CD14-positive monocyte (primary cell): ENCODE measurements at regions not wholly inside any gene's neighbourhood (a gene's known extent, or its start where the extent isn't known, plus 50 kb on each side); places are given as distances from the start of the nearest gene placed in this dataset.

Source experiments
- DNase-seq, 3 donors: peaks; one replicate each; pipeline ENCODE4 v3.0.0-alpha.2; 2011 to 2022
- H2AFZ ChIP-seq: 2 replicates; pipeline ENCODE4 v1.6.0; 2012; ENCODE audit warnings: mild to moderate bottlenecking, low read depth, low read length, inconsistent platforms; ENCODE audit not compliant: insufficient read depth, poor library complexity, severe bottlenecking
- H3K27ac ChIP-seq, 2 donors: 1 replicate in 1 of 2; 2 replicates in 1 of 2; pipeline ENCODE4 v1.5.1; 2012 to 2013; ENCODE audit warnings: low read length in 2 of 2, control low read depth in 1 of 2, inconsistent platforms in 1 of 2, low read depth in 1 of 2, mild to moderate bottlenecking in 1 of 2
- H3K27me3 ChIP-seq, 2 donors: one replicate each; pipeline versions ENCODE4 v1.6.0 to v1.6.1; 2011 to 2013; ENCODE audit warnings: low read length in 2 of 2; ENCODE audit not compliant: control insufficient read depth in 2 of 2, insufficient read depth in 2 of 2
- H3K36me3 ChIP-seq, 2 donors: replicated peaks in 1 of 2; 1 replicate in 1 of 2; 2 replicates in 1 of 2; pipeline versions ENCODE4 v1.5.1 to v1.6.1; 2012 to 2013; ENCODE audit warnings: low read length in 2 of 2, control low read depth in 1 of 2, inconsistent platforms in 1 of 2, mild to moderate bottlenecking in 1 of 2; ENCODE audit not compliant: insufficient read depth in 2 of 2, control insufficient read depth in 1 of 2
- H3K4me1 ChIP-seq, 2 donors: 1 replicate in 1 of 2; 2 replicates in 1 of 2; pipeline versions ENCODE4 v1.5.1 to v1.6.1; 2012 to 2013; ENCODE audit warnings: low read length in 2 of 2, control low read depth in 1 of 2, inconsistent platforms in 1 of 2, mild to moderate bottlenecking in 1 of 2, moderate library complexity in 1 of 2; ENCODE audit not compliant: insufficient read depth in 2 of 2, control insufficient read depth in 1 of 2
- H3K4me2 ChIP-seq: replicated peaks from 2 replicates; pipeline ENCODE3; 2012; ENCODE audit warnings: low read length, moderate library complexity, mild to moderate bottlenecking; ENCODE audit not compliant: poor library complexity, severe bottlenecking; ENCODE audit errors: extremely low read depth
- H3K4me3 ChIP-seq, 3 experiments: fragments of 200-600 bp in 1 of 3; sonication (generic) in 1 of 3; replicated peaks in 1 of 3; 1 replicate in 2 of 3; 2 replicates in 1 of 3; pipeline ENCODE4 v1.5.1; 2011 to 2013; ENCODE audit warnings: low read length in 3 of 3, mild to moderate bottlenecking in 3 of 3, control low read depth in 2 of 3, low read depth in 2 of 3, inconsistent platforms in 1 of 3, moderate library complexity in 1 of 3
- H3K79me2 ChIP-seq: 2 replicates; pipeline ENCODE4 v1.6.0; 2012; ENCODE audit warnings: mild to moderate bottlenecking, control low read depth, inconsistent platforms, low read length, moderate library complexity; ENCODE audit not compliant: insufficient read depth
- H3K9ac ChIP-seq: 2 replicates; pipeline ENCODE4 v1.6.0; 2017; ENCODE audit warnings: low read length, mild to moderate bottlenecking; ENCODE audit not compliant: insufficient read depth, poor library complexity, severe bottlenecking
- H3K9me3 ChIP-seq, 2 donors: replicated peaks in 1 of 2; 1 replicate in 1 of 2; 2 replicates in 1 of 2; pipeline versions ENCODE4 v1.5.1 to v1.6.1; 2012 to 2013; ENCODE audit warnings: low read length in 2 of 2, control low read depth in 1 of 2; ENCODE audit not compliant: control insufficient read depth in 1 of 2, insufficient read depth in 1 of 2
- H4K20me1 ChIP-seq: 2 replicates; pipeline ENCODE4 v1.6.0; 2012; ENCODE audit warnings: mild to moderate bottlenecking, low read length, control low read depth, moderate library complexity; ENCODE audit not compliant: insufficient read depth
- H3K27ac Mint-ChIP-seq, 7 donors: one replicate each; pipeline ENCODE4 v1.8.0; 2020; ENCODE audit warnings: mild to moderate bottlenecking in 7 of 7, mixed read lengths in 7 of 7, moderate library complexity in 6 of 7, inconsistent platforms in 2 of 7
- H3K27me3 Mint-ChIP-seq, 3 donors: one replicate each; pipeline ENCODE4 v1.8.0; 2021 to 2022; ENCODE audit warnings: low read depth in 3 of 3, mild to moderate bottlenecking in 3 of 3, mixed read lengths in 3 of 3, moderate library complexity in 3 of 3, inconsistent platforms in 1 of 3
- H3K36me3 Mint-ChIP-seq, 2 donors: one replicate each; pipeline ENCODE4 v1.8.0; 2020; ENCODE audit warnings: mixed read lengths in 2 of 2, inconsistent platforms in 1 of 2, mild to moderate bottlenecking in 1 of 2
- H3K4me1 Mint-ChIP-seq: one replicate; pipeline ENCODE4 v1.8.0; 2020; ENCODE audit warnings: mild to moderate bottlenecking, mixed read lengths
- H3K4me3 Mint-ChIP-seq, 2 donors: one replicate each; pipeline ENCODE4 v1.8.0; 2020; ENCODE audit warnings: mild to moderate bottlenecking in 2 of 2, mixed read lengths in 2 of 2, moderate library complexity in 1 of 2
- H3K9me3 Mint-ChIP-seq, 7 donors: one replicate each; pipeline ENCODE4 v1.8.0; 2020 to 2022; ENCODE audit warnings: mixed read lengths in 7 of 7, mild to moderate bottlenecking in 6 of 7, moderate library complexity in 6 of 7, inconsistent platforms in 2 of 7
- CTCF ChIP-seq: fragments of 200-600 bp; IDR thresholded peaks from one replicate; pipeline ENCODE4 v1.8.0; 2022; ENCODE audit warnings: antibody characterized with exemption, mild to moderate bottlenecking
- WGBS: methylation state at CpG from one replicate; pipeline ENCODE4 v1.1.5; 2013; ENCODE audit warnings: missing lambda C conversion rate; ENCODE audit not compliant: insufficient coverage; 5-methylcytosine and 5-hydroxymethylcytosine counted together
- intact Hi-C, 2 donors: fragments of 100-400 bp; cut with micrococcal nuclease; formaldehyde crosslinking; loops; one replicate each; pipeline versions ENCODE4 v1.15.0 to v1.15.1; 2023

DNA sequence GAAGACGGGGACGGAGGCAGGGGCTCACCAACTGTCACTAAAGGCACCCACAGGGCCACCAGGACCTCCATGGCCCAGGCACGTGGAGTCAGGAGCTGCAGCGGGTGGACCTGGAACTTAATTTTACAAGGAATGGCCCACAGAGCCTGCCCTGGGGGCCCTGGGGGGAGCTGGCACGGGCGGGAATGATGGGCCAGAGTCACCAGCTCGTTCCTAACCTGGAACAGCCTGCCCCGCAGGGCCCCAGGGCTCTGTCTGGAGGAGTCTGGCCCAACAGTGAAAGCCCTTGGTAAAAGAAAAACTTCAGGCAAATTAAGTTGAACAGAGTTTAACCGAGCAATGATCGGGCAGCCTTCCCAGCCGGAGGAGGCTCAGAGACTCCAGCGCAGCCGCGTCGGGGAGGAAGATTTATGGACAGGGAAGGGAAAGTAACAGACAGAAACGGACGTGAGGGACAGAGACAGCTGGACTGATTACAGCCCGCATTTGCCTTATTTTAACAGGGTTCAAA is 118.4 kb upstream of the TMEM18 start:
- Mint-ChIP-seq H3K9me3 (peaks cover 0 to 15% (median 2%) of the 10 kb centered on the region in 7 donors), H3K27ac (no peak overlapping the region), H3K27me3 (peaks cover 0 to 4% (median 3%) of the 10 kb centered on the region in 3 donors), H3K36me3 (no peaks in the 10 kb centered on the region), H3K4me3 (no peak overlapping the region), H3K4me1 (no peaks in the 10 kb centered on the region)
- WGBS = 87% methylated on average over 18 of the region's 18 CpGs
- H2AFZ ChIP-seq = no peak overlapping the region
- H3K4me2 ChIP-seq = no peak overlapping the region
- H3K4me3 ChIP-seq = no peak overlapping the region
- no peaks in the 10 kb centered on the region for H3K27me3 ChIP-seq
- no peaks in the 10 kb centered on the region for H3K4me1 ChIP-seq
- no peak overlapping the region for H3K27ac ChIP-seq
- no peak for DNase-seq
- no peaks in the 10 kb centered on the region for H3K36me3 ChIP-seq
- H3K9ac ChIP-seq = no peak overlapping the region
- TF ChIP-seq CTCF = no peak
- intact Hi-C loops = no loop called here
- no peaks in the 10 kb centered on the region for H4K20me1 ChIP-seq
- H3K79me2 ChIP-seq = no peaks in the 10 kb centered on the region
- H3K9me3 ChIP-seq = peaks cover 0 to 5% of the 10 kb centered on the region in 2 donors

- H3K27me3 ChIP-seq = no peaks in the 10 kb centered on the region
- DNase-seq = no peak
- Mint-ChIP-seq H3K36me3 (no peaks in the 10 kb centered on the region), H3K27ac (no peak overlapping the region), H3K4me1 (no peaks in the 10 kb centered on the region), H3K27me3 (peaks cover 0 to 4% (median 3%) of the 10 kb centered on the region in 3 donors), H3K4me3 (no peak overlapping the region), H3K9me3 (peaks cover under 1 to 16% (median 6%) of the 10 kb centered on the region in 7 donors)
- H3K9ac ChIP-seq = no peak overlapping the region
- no peak overlapping the region for H2AFZ ChIP-seq
- no peak overlapping the region for H3K27ac ChIP-seq
- no peaks in the 10 kb centered on the region for H3K4me1 ChIP-seq
- no peak for TF ChIP-seq CTCF
- H4K20me1 ChIP-seq = no peaks in the 10 kb centered on the region
- peaks cover 3 to 14% of the 10 kb centered on the region in 2 donors for H3K9me3 ChIP-seq
- H3K4me2 ChIP-seq = no peak overlapping the region
- H3K36me3 ChIP-seq = no peaks in the 10 kb centered on the region
- no peaks in the 10 kb centered on the region for H3K79me2 ChIP-seq
- intact Hi-C loops = no loop called here
- 84% methylated on average over 19 of the region's 19 CpGs for WGBS
- H3K4me3 ChIP-seq = no peak overlapping the region
These were observed 117.5 kb upstream of the TMEM18 start for GRCh38 chr2:794554-795241.
